Mesothelial cell of epicardium (in vitro differentiated cells): ENCODE measurements at regions not wholly inside any gene's neighbourhood (a gene's known extent, or its start where the extent isn't known, plus 50 kb on each side); places are given as distances from the start of the nearest gene placed in this dataset.

Experiments
- DNase-seq, 2 experiments: peaks; one replicate each; pipeline ENCODE4 v3.0.0; 2021; ENCODE audit warnings: low spot score in 2 of 2; ENCODE audit not compliant: unreplicated experiment in 2 of 2
- H3K27ac Mint-ChIP-seq: 2 replicates; pipeline ENCODE4 v1.8.0; 2021; ENCODE audit warnings: mixed read lengths
- H3K27me3 Mint-ChIP-seq: 2 replicates; pipeline ENCODE4 v1.8.0; 2021; ENCODE audit warnings: low read depth, mixed read lengths
- H3K36me3 Mint-ChIP-seq: 2 replicates; pipeline ENCODE4 v1.8.0; 2021; ENCODE audit warnings: mixed read lengths
- H3K4me1 Mint-ChIP-seq: 2 replicates; pipeline ENCODE4 v1.8.0; 2021; ENCODE audit warnings: mixed read lengths
- H3K4me3 Mint-ChIP-seq: 2 replicates; pipeline ENCODE4 v1.8.0; 2021; ENCODE audit warnings: mild to moderate bottlenecking, moderate library complexity, mixed read lengths
- H3K9me3 Mint-ChIP-seq: 2 replicates; pipeline ENCODE4 v1.8.0; 2021; ENCODE audit warnings: mixed read lengths
- CTCF ChIP-seq: fragments of 200-600 bp; sonication (generic); IDR thresholded peaks from one replicate; pipeline ENCODE4 v1.5.0; 2021; ENCODE audit warnings: antibody characterized with exemption; ENCODE audit not compliant: unreplicated experiment

DNA sequence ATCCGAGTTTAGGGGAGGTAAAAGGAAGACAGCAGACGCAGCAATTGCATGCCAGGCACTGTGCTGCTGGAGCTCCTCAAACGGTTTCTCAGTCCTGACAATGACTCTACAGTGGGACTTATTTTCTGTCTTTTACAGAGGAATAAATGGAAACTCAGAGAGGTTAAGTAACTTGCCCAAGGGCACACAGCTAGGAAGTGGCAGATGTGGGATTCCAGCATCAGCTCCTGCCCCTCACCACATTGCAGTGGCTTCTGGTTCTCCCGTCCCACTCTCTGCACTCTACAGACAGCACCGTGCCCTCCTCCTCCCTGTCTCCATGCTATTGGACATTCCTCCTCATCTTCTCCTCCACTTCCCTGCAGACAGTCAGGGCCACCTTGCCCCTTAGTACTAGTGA lies 74.2 kb upstream of the KSR1 start:
- no peak for DNase-seq
- no peak for TF ChIP-seq CTCF
- peaks cover 2% of the 10 kb centered on the region for H3K9me3 Mint-ChIP-seq
- peaks cover 29% of the 10 kb centered on the region for H3K4me1 Mint-ChIP-seq
- H3K4me3 Mint-ChIP-seq = no peak overlapping the region
- no peak overlapping the region for H3K27ac Mint-ChIP-seq
- no peaks in the 10 kb centered on the region for H3K27me3 Mint-ChIP-seq
- H3K36me3 Mint-ChIP-seq = no peaks in the 10 kb centered on the region

GRCh38 chr17:27384261-27384701 lies 72.0 kb upstream of the KSR1 start:
- Mint-ChIP-seq H3K9me3 (no peaks in the 10 kb centered on the region), H3K4me3 (no peak overlapping the region), H3K36me3 (no peaks in the 10 kb centered on the region)

GRCh38 chr17:27384726-27385125 lies 71.5 kb upstream of the KSR1 start:
- H3K36me3 Mint-ChIP-seq = no peaks in the 10 kb centered on the region
- H3K9me3 Mint-ChIP-seq = no peaks in the 10 kb centered on the region
- no peaks in the 10 kb centered on the region for H3K27me3 Mint-ChIP-seq
- TF ChIP-seq CTCF = no peak
- no peak overlapping the region for H3K4me3 Mint-ChIP-seq
- DNase-seq = no peak
- H3K4me1 Mint-ChIP-seq = peaks cover 15% of the 10 kb centered on the region
- no peak overlapping the region for H3K27ac Mint-ChIP-seq

More at GRCh38 chr17:27384261-27384701, 72.0 kb upstream of the KSR1 start:
- peaks cover 19% of the 10 kb centered on the region for H3K4me1 Mint-ChIP-seq
- no peak overlapping the region for H3K27ac Mint-ChIP-seq
- H3K27me3 Mint-ChIP-seq = no peaks in the 10 kb centered on the region
- no peak for TF ChIP-seq CTCF
- no peak for DNase-seq

GRCh38 chr17:27385626-27386025 lies 70.6 kb upstream of the KSR1 start:
- Mint-ChIP-seq H3K4me3 (no peak overlapping the region), H3K4me1 (peaks cover 6% of the 10 kb centered on the region), H3K27ac (no peak overlapping the region), H3K27me3 (no peaks in the 10 kb centered on the region), H3K9me3 (no peaks in the 10 kb centered on the region), H3K36me3 (no peaks in the 10 kb centered on the region)
- TF ChIP-seq CTCF = no peak
- DNase-seq = no peak

DNA sequence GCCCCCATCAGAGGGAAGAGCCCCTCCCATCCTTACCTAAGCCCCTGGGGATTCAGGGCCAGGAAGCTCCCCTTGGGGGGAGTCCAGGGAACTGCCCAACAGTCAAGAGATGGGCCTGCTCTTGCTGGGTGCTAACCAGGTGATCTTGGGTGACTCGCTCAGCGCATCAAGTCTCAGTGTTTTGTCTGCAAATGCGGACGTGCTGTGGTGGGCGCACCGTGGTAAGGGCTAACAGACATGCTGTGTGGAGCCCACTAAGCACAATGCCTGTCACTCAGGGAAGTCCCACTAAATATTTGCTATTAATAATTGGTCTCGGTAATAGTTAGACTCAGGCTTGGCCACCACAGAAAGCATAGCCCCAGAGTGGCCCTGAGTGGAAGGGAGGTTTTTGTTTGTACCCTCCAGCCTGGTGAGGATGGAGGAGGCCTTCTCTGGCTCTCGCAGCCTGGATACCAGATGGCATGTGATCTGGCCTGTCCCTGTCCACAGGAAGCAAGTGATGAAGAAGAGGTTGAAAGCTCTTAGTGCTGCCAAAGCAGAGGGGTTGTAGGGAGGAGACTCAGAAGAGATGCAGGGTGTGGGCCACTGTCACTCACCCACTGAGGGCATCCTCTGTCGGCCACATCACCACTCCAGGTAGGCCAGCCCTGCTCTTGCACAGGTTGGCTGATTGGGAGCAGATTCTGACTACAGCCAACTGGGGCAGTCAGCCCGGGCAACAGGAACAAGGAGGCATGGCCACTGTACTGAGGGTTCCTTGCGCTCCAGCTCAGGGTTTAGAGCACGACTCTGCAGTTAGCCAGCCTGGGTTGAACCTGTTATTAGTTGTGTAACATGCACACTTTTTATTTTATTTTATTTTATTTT lies 69.8 kb upstream of the KSR1 start:
- no peak overlapping the region for H3K4me3 Mint-ChIP-seq
- DNase-seq = no peak
- H3K9me3 Mint-ChIP-seq = no peaks in the 10 kb centered on the region
- no peaks in the 10 kb centered on the region for H3K27me3 Mint-ChIP-seq
- no peak overlapping the region for H3K27ac Mint-ChIP-seq
- no peaks in the 10 kb centered on the region for H3K4me1 Mint-ChIP-seq
- no peaks in the 10 kb centered on the region for H3K36me3 Mint-ChIP-seq
- no peak for TF ChIP-seq CTCF
